Activated CD4-positive, CD25-positive, alpha-beta regulatory T cell (primary cell): ENCODE measurements at regions not wholly inside any gene's neighbourhood (a gene's known extent, or its start where the extent isn't known, plus 50 kb on each side); places are given as distances from the start of the nearest gene placed in this dataset.

Experiments
- DNase-seq, 4 experiments: peaks; one replicate each; lab custom pipeline; 2025; lab: John Stamatoyannopoulos, UW

- no peak for DNase-seq
Measured at GRCh38 chr3:124671106-124671505, 59.1 kb upstream of the UMPS start.

GRCh38 chr3:124674336-124674735 lies 55.9 kb upstream of the UMPS start:
- DNase-seq: no peak

GRCh38 chr3:124676236-124676635 lies 54.0 kb upstream of the UMPS start:
- no peak for DNase-seq

- DNase-seq: no peak
Measured at GRCh38 chr3:124679048-124679638, 51.1 kb upstream of the UMPS start.
